Panc1 (cell line): ENCODE measurements at regions not wholly inside any gene's neighbourhood (a gene's known extent, or its start where the extent isn't known, plus 50 kb on each side); places are given as distances from the start of the nearest gene placed in this dataset.

Source experiments
- ATAC-seq: fragments of 200-7000 bp; cut with Tn5 transposase; 2 replicates; pipeline ENCODE4 v1.9.1; 2020; ENCODE audit warnings: mild to moderate bottlenecking, moderate library complexity
- BruUV-seq: library from RNA; stranded (reverse); fragments of 400-500 nt; replicated peaks from 2 replicates; lab custom pipeline; 2021; lab: Mats Ljungman, UMichigan
- CTCF ChIA-PET: fragments of 300-600 bp; sonication (Branson Sonifier 250); formaldehyde crosslinking; loops from one replicate; lab custom pipeline; 2022; ENCODE audit warnings: antibody characterized with exemption; lab: Charles Lee
- POLR2A ChIA-PET: fragments of 300-600 bp; sonication (Branson Sonifier 250); formaldehyde crosslinking; loops from one replicate; lab custom pipeline; 2022; ENCODE audit warnings: antibody characterized with exemption; lab: Charles Lee
- DNase-seq: peaks from one replicate; pipeline ENCODE4 v3.0.0-alpha.2; 2010; ENCODE audit warnings: low read depth, low spot score
- H3K27ac ChIP-seq: 2 replicates; pipeline ENCODE4 v1.5.1; 2011; ENCODE audit warnings: mild to moderate bottlenecking, low read length, inconsistent platforms
- H3K27me3 ChIP-seq: fragments of 200-500 bp; sonication (Bioruptor generic); 2 replicates; pipeline ENCODE4 v1.6.0; 2014; ENCODE audit warnings: low read length, inconsistent platforms; ENCODE audit not compliant: control insufficient read depth, insufficient read depth
- H3K36me3 ChIP-seq: fragments of 200-500 bp; sonication (Bioruptor generic); 2 replicates; pipeline ENCODE4 v1.5.1; 2014; ENCODE audit warnings: inconsistent platforms, mild to moderate bottlenecking, low read length, moderate library complexity; ENCODE audit not compliant: control insufficient read depth, insufficient read depth
- H3K4me1 ChIP-seq: 2 replicates; pipeline ENCODE4 v1.5.1; 2011; ENCODE audit warnings: inconsistent platforms, mild to moderate bottlenecking, low read length, moderate library complexity; ENCODE audit not compliant: control insufficient read depth, insufficient read depth
- H3K4me3 ChIP-seq, 2 experiments: 2 replicates each; pipeline ENCODE4 v1.5.1; 2011 to 2012; ENCODE audit warnings: low read depth in 2 of 2, low read length in 2 of 2, mild to moderate bottlenecking in 2 of 2, inconsistent platforms in 1 of 2, moderate library complexity in 1 of 2
- H3K9me3 ChIP-seq: fragments of 200-500 bp; sonication (Bioruptor generic); 2 replicates; pipeline ENCODE4 v1.5.1; 2014; ENCODE audit warnings: low read depth, mild to moderate bottlenecking, inconsistent platforms, low read length, moderate library complexity; ENCODE audit not compliant: control insufficient read depth, insufficient read depth
- POLR2AphosphoS5 ChIP-seq: IDR thresholded peaks from 2 replicates; pipeline ENCODE4 v1.6.1; 2012; ENCODE audit warnings: mild to moderate bottlenecking, low read depth, low read length, moderate library complexity
- SIN3A ChIP-seq: IDR thresholded peaks from 2 replicates; pipeline ENCODE4 v1.6.1; 2012; ENCODE audit warnings: low read depth, mild to moderate bottlenecking, low read length, moderate library complexity, borderline replicate concordance; ENCODE audit not compliant: insufficient read depth
- TCF7L2 ChIP-seq: IDR thresholded peaks from 2 replicates; pipeline ENCODE4 v1.6.1; 2011; ENCODE audit warnings: mild to moderate bottlenecking, low read depth, low read length, inconsistent platforms
- in situ Hi-C: cut with HindIII; loops from 2 replicates; pipeline ENCODE4 v1.10.0; 2016; ENCODE audit warnings: low sequenced_read_pairs, low pct_unique_long_range_greater_than_20kb
- intact Hi-C: fragments of 100-400 bp; cut with micrococcal nuclease; formaldehyde crosslinking; loops from one replicate; pipeline ENCODE4 v1.10.0; 2022; ENCODE audit not compliant: unreplicated experiment
- TF ChIP-seq, protein P1 (sequence below): fragments of 450-650 bp; IDR thresholded peaks from 2 replicates; pipeline ENCODE4 v1.5.1; 2017; ENCODE audit warnings: mild to moderate bottlenecking
- TF ChIP-seq, protein P2 (sequence below), 2 experiments: IDR thresholded peaks; 2 replicates each; pipeline ENCODE4 v1.6.1; 2011 to 2012; ENCODE audit warnings: low read depth in 2 of 2, control low read depth in 1 of 2, low read length in 1 of 2, mild to moderate bottlenecking in 1 of 2, moderate library complexity in 1 of 2; ENCODE audit not compliant: insufficient read depth in 1 of 2

DNA sequence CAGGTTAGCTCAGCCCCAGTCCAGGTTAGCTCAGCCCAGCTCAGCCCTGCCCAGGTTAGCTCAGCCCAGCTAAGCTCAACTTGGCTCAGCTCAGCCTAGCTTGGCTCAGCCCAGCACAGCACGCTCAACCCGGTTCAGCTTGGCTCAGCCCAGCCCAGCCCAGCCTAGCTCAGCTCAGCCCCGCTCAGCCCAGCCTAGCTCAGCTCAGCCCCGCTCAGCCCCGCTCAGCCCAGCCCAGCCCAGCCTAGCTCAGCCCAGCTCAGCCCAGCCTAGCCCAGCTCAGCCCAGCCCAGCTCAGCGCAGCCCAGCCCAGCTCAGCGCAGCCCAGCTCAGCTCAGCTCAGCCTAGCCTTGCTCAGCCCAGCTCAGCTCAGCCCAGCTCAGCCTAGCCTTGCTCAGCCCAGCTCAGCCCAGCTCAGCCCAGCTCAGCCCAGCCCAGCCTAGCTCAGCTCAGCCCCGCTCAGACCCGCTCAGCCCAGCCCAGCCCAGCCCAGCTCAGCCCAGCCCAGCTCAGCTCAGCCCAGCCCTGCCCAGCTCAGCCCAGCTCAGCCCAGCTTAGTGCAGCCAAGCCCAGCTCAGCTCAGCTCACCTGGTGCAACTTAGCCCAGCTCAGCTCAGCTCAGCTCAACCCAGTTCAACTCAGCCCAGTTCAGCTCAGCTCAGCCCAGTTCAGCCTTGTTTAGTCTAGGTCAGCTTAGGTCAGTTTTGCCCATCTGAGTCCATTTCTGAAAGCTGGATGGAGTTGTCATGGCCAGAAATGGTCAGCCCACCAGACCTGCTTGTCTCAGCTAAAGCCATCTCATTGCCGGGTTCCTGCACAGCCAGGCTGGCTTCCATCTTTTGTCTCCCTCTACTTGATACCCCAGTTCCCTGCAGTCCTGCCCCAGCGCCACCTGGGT is 333.6 kb downstream of the TMEM121 start:
- Histone ChIP-seq H3K9me3 (no peaks in the 10 kb centered on the region), H3K27ac (no peak overlapping the region), H3K27me3 (no peaks in the 10 kb centered on the region), H3K4me3 (no peak overlapping the region), H3K4me1 (no peaks in the 10 kb centered on the region), H3K36me3 (no peaks in the 10 kb centered on the region)
- ChIA-PET CTCF (no interaction called here), POLR2A (no interaction called here)
- in situ Hi-C loops (no loop called here), intact Hi-C loops (no loop called here)
- TF ChIP-seq TCF7L2 = no peak
- TF ChIP-seq SIN3A = no peak
- no peak for TF ChIP-seq POLR2AphosphoS5
- TF ChIP-seq, protein P1, sequence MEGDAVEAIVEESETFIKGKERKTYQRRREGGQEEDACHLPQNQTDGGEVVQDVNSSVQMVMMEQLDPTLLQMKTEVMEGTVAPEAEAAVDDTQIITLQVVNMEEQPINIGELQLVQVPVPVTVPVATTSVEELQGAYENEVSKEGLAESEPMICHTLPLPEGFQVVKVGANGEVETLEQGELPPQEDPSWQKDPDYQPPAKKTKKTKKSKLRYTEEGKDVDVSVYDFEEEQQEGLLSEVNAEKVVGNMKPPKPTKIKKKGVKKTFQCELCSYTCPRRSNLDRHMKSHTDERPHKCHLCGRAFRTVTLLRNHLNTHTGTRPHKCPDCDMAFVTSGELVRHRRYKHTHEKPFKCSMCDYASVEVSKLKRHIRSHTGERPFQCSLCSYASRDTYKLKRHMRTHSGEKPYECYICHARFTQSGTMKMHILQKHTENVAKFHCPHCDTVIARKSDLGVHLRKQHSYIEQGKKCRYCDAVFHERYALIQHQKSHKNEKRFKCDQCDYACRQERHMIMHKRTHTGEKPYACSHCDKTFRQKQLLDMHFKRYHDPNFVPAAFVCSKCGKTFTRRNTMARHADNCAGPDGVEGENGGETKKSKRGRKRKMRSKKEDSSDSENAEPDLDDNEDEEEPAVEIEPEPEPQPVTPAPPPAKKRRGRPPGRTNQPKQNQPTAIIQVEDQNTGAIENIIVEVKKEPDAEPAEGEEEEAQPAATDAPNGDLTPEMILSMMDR = no peak
- TF ChIP-seq, protein P2, sequence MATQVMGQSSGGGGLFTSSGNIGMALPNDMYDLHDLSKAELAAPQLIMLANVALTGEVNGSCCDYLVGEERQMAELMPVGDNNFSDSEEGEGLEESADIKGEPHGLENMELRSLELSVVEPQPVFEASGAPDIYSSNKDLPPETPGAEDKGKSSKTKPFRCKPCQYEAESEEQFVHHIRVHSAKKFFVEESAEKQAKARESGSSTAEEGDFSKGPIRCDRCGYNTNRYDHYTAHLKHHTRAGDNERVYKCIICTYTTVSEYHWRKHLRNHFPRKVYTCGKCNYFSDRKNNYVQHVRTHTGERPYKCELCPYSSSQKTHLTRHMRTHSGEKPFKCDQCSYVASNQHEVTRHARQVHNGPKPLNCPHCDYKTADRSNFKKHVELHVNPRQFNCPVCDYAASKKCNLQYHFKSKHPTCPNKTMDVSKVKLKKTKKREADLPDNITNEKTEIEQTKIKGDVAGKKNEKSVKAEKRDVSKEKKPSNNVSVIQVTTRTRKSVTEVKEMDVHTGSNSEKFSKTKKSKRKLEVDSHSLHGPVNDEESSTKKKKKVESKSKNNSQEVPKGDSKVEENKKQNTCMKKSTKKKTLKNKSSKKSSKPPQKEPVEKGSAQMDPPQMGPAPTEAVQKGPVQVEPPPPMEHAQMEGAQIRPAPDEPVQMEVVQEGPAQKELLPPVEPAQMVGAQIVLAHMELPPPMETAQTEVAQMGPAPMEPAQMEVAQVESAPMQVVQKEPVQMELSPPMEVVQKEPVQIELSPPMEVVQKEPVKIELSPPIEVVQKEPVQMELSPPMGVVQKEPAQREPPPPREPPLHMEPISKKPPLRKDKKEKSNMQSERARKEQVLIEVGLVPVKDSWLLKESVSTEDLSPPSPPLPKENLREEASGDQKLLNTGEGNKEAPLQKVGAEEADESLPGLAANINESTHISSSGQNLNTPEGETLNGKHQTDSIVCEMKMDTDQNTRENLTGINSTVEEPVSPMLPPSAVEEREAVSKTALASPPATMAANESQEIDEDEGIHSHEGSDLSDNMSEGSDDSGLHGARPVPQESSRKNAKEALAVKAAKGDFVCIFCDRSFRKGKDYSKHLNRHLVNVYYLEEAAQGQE (IDR thresholded peaks at IDR 0.05; ENCODE audit: insufficient read depth in 1 of 2, low read depth in 2 of 2, low read length in 1 of 2) = no peak
- no TSS peak for BruUV-seq
- DNase-seq = no peak
- no peak for ATAC-seq

DNA sequence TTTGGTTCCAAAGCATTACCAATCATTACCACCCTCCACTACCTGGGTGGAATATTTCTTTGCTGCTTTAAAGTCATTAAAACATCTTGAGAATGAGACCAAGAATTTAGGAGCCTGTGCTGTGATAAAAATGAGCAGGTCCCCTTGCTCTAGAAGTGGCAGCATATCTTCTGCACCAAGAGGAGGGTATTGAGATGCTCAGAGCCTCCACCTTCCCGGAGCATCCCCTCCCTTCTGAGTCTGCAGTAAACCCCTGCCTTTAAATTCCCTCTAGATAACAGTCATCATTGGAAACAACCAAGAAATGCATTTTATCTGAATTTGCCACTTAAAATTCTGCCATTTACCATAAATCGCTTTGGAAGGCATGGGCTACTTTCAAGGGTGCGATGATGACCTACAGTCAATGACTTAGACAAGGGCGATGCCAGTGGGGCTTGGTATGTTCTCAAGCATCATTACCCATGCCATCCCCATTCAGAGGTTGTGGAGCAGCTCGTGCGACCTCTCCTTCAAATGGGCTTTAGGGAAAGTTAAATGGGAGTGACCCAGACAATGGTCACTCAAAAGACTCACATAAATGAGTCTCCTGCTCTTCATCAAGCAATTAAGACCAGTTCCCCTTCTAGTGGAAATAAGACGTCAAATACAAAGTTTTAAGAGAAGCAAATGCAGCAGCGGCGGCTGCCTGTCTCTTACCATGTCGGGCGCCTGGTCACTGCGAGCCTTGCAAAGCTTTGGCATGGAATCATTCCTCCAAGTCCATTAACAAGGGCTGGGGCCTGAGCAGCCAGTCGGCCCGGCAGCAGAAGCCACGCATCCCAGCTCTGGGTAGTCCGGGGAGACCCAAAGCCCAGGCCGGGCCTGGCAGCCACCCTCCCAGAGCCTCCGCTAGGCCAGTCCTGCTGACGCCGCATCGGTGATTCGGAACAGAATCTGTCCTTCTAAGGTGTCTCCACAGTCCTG is 334.5 kb downstream of the TMEM121 start:
- H3K4me1 ChIP-seq = no peaks in the 10 kb centered on the region
- in situ Hi-C loops (no loop called here), intact Hi-C loops (no loop called here)
- H3K27ac ChIP-seq = no peak overlapping the region
- H3K36me3 ChIP-seq = no peaks in the 10 kb centered on the region
- H3K9me3 ChIP-seq = no peaks in the 10 kb centered on the region
- no TSS peak for BruUV-seq
- ATAC-seq (no peak), DNase-seq (no peak)
- TF ChIP-seq POLR2AphosphoS5 = no peak
- TF ChIP-seq, protein P2 (IDR thresholded peaks at IDR 0.05; ENCODE audit: insufficient read depth in 1 of 2, low read depth in 2 of 2, low read length in 1 of 2) = no peak
- no peak for TF ChIP-seq TCF7L2
- TF ChIP-seq, protein P1 = no peak
- no peak for TF ChIP-seq SIN3A
- no peaks in the 10 kb centered on the region for H3K27me3 ChIP-seq
- POLR2A ChIA-PET = no interaction called here
- H3K4me3 ChIP-seq = no peak overlapping the region
- CTCF ChIA-PET = no interaction called here
